ENCODE measurements at regions not wholly inside any gene's neighbourhood (a gene's known extent, or its start where the extent isn't known, plus 50 kb on each side); places are given as distances from the start of the nearest gene placed in this dataset.

GRCh38 chr9:115220319-115221005 is 102.5 kb upstream of the TNC start:
- DNase-seq (ENCODE audit: low spot score): no peak
- 78% methylated on average over 8 of the region's 8 CpGs for WGBS
- no peak overlapping the region for H3K27ac ChIP-seq

GRCh38 chr9:115223471-115223870 is 105.5 kb upstream of the TNC start:
- Histone ChIP-seq H3K27me3 (replicated peaks; ENCODE audit: insufficient read depth) (no peaks in the 10 kb centered on the region), H3K9me3 (no peaks in the 10 kb centered on the region), H3K4me3 (no peak overlapping the region), H3K36me3 (no peaks in the 10 kb centered on the region), H3K4me1 (replicated peaks) (no peaks in the 10 kb centered on the region), H3K27ac (no peak overlapping the region)
- DNase-seq (ENCODE audit: low spot score): no peak
- intact Hi-C loops (cut with DNase I): no loop called here
- WGBS: 67% methylated on average over 3 of the region's 3 CpGs
- TF ChIP-seq CTCF (IDR thresholded peaks at IDR 0.05): no peak
- no peak for TF ChIP-seq POLR2A (IDR thresholded peaks at IDR 0.05)
- no peak for TF ChIP-seq POLR2AphosphoS5 (IDR thresholded peaks at IDR 0.05)

More at GRCh38 chr9:115220319-115221005, 102.5 kb upstream of the TNC start:
- Histone ChIP-seq H3K4me3 (no peak overlapping the region), H3K27me3 (replicated peaks; ENCODE audit: insufficient read depth) (no peaks in the 10 kb centered on the region), H3K36me3 (no peaks in the 10 kb centered on the region), H3K9me3 (no peaks in the 10 kb centered on the region), H3K4me1 (replicated peaks) (no peaks in the 10 kb centered on the region)
- TF ChIP-seq CTCF (IDR thresholded peaks at IDR 0.05): no peak
- TF ChIP-seq POLR2AphosphoS5 (IDR thresholded peaks at IDR 0.05): no peak
- TF ChIP-seq POLR2A (IDR thresholded peaks at IDR 0.05): no peak
- intact Hi-C loops (cut with DNase I): no loop called here

- H3K4me1 ChIP-seq (replicated peaks): no peaks in the 10 kb centered on the region
- intact Hi-C loops (cut with DNase I): no loop called here
- 96% methylated on average over 3 of the region's 3 CpGs for WGBS
- no peaks in the 10 kb centered on the region for H3K9me3 ChIP-seq
- no peak overlapping the region for H3K4me3 ChIP-seq
- no peak overlapping the region for H3K27ac ChIP-seq
- DNase-seq (ENCODE audit: low spot score): no peak
- H3K27me3 ChIP-seq (replicated peaks; ENCODE audit: insufficient read depth): no peaks in the 10 kb centered on the region
- H3K36me3 ChIP-seq: no peaks in the 10 kb centered on the region
- TF ChIP-seq POLR2A (IDR thresholded peaks at IDR 0.05) (no peak), POLR2AphosphoS5 (IDR thresholded peaks at IDR 0.05) (no peak), CTCF (IDR thresholded peaks at IDR 0.05) (no peak)
Measured at GRCh38 chr9:115225459-115226116, 107.6 kb upstream of the TNC start.

- TF ChIP-seq POLR2A (IDR thresholded peaks at IDR 0.05) (no peak), POLR2AphosphoS5 (IDR thresholded peaks at IDR 0.05) (no peak), CTCF (IDR thresholded peaks at IDR 0.05) (no peak)
- H3K4me1 ChIP-seq (replicated peaks): no peaks in the 10 kb centered on the region
- no peaks in the 10 kb centered on the region for H3K36me3 ChIP-seq
- DNase-seq (ENCODE audit: low spot score): no peak
- WGBS: 95% methylated on average over 3 of the region's 3 CpGs
- H3K27ac ChIP-seq: no peak overlapping the region
- no peak overlapping the region for H3K4me3 ChIP-seq
- intact Hi-C loops (cut with DNase I): no loop called here
- no peaks in the 10 kb centered on the region for H3K27me3 ChIP-seq (replicated peaks; ENCODE audit: insufficient read depth)
- no peaks in the 10 kb centered on the region for H3K9me3 ChIP-seq
Measured at GRCh38 chr9:115226152-115226551, 108.2 kb upstream of the TNC start.

- no peaks in the 10 kb centered on the region for H3K36me3 ChIP-seq
- no peak for DNase-seq (ENCODE audit: low spot score)
- 87% methylated on average over 2 of the region's 2 CpGs for WGBS
- H3K4me1 ChIP-seq (replicated peaks): no peaks in the 10 kb centered on the region
- intact Hi-C loops (cut with DNase I): no loop called here
- H3K27me3 ChIP-seq (replicated peaks; ENCODE audit: insufficient read depth): no peaks in the 10 kb centered on the region
- H3K9me3 ChIP-seq: no peaks in the 10 kb centered on the region
- H3K27ac ChIP-seq: no peak overlapping the region
- H3K4me3 ChIP-seq: no peak overlapping the region
- no peak for TF ChIP-seq POLR2AphosphoS5 (IDR thresholded peaks at IDR 0.05)
- TF ChIP-seq POLR2A (IDR thresholded peaks at IDR 0.05): no peak
- TF ChIP-seq CTCF (IDR thresholded peaks at IDR 0.05): no peak
Measured at GRCh38 chr9:115229496-115229895, 111.5 kb upstream of the TNC start.

All from prostate gland (tissue), 2 donors.